Hepatocyte (in vitro differentiated cells): ENCODE measurements at regions not wholly inside any gene's neighbourhood (a gene's known extent, or its start where the extent isn't known, plus 50 kb on each side); places are given as distances from the start of the nearest gene placed in this dataset.

Experiments used
- CTCF ChIP-seq: fragments of 200-600 bp; sonication (generic); IDR thresholded peaks from 2 replicates; pipeline ENCODE4 v1.5.1; 2016; ENCODE audit warnings: antibody characterized with exemption, mild to moderate bottlenecking; ENCODE audit not compliant: poor library complexity
- EZH2 ChIP-seq: fragments of 200-600 bp; sonication (generic); IDR thresholded peaks from 2 replicates; pipeline ENCODE4 v1.6.1; 2016; ENCODE audit warnings: antibody characterized with exemption, mild to moderate bottlenecking, borderline replicate concordance
- EZH2phosphoT487 ChIP-seq: fragments of 200-600 bp; sonication (generic); IDR thresholded peaks from one replicate; pipeline ENCODE4 v1.6.1; 2018; ENCODE audit warnings: antibody characterized with exemption, mild to moderate bottlenecking, low read depth, moderate library complexity; ENCODE audit not compliant: unreplicated experiment, severe bottlenecking

- TF ChIP-seq CTCF (no peak), EZH2 (no peak), EZH2phosphoT487 (no peak)
These were observed 252.9 kb upstream of the SLC24A2 start for GRCh38 chr9:20041697-20042081.
